SK-N-SH (cell line): ENCODE measurements at regions not wholly inside any gene's neighbourhood (a gene's known extent, or its start where the extent isn't known, plus 50 kb on each side); places are given as distances from the start of the nearest gene placed in this dataset.

ENCODE experiments used
- CTCF ChIA-PET: fragments of 300-600, 350-600 bp; formaldehyde crosslinking; extraction: SDS; loops from one replicate; lab custom pipeline; 2021; lab: Yijun Ruan, JAX
- POLR2A ChIA-PET: fragments of 350-600 bp; sonication (Branson Sonifier 250); formaldehyde crosslinking; extraction: SDS; loops from one replicate; lab custom pipeline; 2020; ENCODE audit warnings: antibody characterized with exemption, inconsistent platforms; lab: Yijun Ruan, JAX
- DNase-seq: peaks from one replicate; pipeline ENCODE4 v3.0.0; 2012
- H2AFZ ChIP-seq: fragments of 200-600 bp; sonication (generic); 2 replicates; pipeline ENCODE4 v1.8.1; 2016; ENCODE audit warnings: antibody characterized with exemption, mild to moderate bottlenecking, low read depth
- H3F3A ChIP-seq: fragments of 200-600 bp; sonication (generic); replicated peaks from 2 replicates; pipeline ENCODE3; 2016; ENCODE audit warnings: antibody characterized with exemption, mild to moderate bottlenecking; ENCODE audit not compliant: insufficient read depth
- H3K27ac ChIP-seq, 2 experiments: fragments of 200-500 bp in 1 of 2; fragments of 200-600 bp in 1 of 2; sonication (Bioruptor generic) in 1 of 2; sonication (generic), shearing (Covaris generic) in 1 of 2; 2 replicates each; pipeline versions ENCODE4 v1.5.1 to v1.6.1; 2014 to 2016; ENCODE audit warnings: low read depth in 2 of 2, inconsistent platforms in 1 of 2, low read length in 1 of 2, mild to moderate bottlenecking in 1 of 2, mixed read lengths in 1 of 2
- H3K27me3 ChIP-seq: fragments of 200-600 bp; sonication (generic), shearing (Covaris generic); 2 replicates; pipeline ENCODE4 v1.6.1; 2016; ENCODE audit warnings: mixed run types; ENCODE audit not compliant: insufficient read depth
- H3K36me3 ChIP-seq, 2 experiments: fragments of 200-500 bp in 1 of 2; fragments of 200-600 bp in 1 of 2; sonication (Bioruptor generic) in 1 of 2; sonication (generic) in 1 of 2; replicated peaks in 1 of 2; 2 replicates each; pipeline versions ENCODE3 to v1.5.1; 2014 to 2016; ENCODE audit warnings: low read length in 1 of 2, mild to moderate bottlenecking in 1 of 2; ENCODE audit not compliant: insufficient read depth in 2 of 2, control insufficient read depth in 1 of 2
- H3K4me1 ChIP-seq, 2 experiments: fragments of 200-500 bp in 1 of 2; fragments of 200-600 bp in 1 of 2; sonication (Bioruptor generic) in 1 of 2; sonication (generic), shearing (Covaris generic) in 1 of 2; 2 replicates each; pipeline versions ENCODE4 v1.5.1 to v1.6.1; 2014 to 2016; ENCODE audit warnings: low read depth in 1 of 2, low read length in 1 of 2, mixed run types in 1 of 2; ENCODE audit not compliant: insufficient read depth in 2 of 2, control insufficient read depth in 1 of 2
- H3K4me2 ChIP-seq: fragments of 200-600 bp; sonication (generic), shearing (Covaris generic); 2 replicates; pipeline ENCODE4 v1.6.1; 2017; ENCODE audit warnings: mixed run types
- H3K4me3 ChIP-seq, 2 experiments: fragments of 200-500 bp in 1 of 2; fragments of 200-600 bp in 1 of 2; sonication (Bioruptor generic) in 1 of 2; sonication (generic), shearing (Covaris generic) in 1 of 2; 2 replicates each; pipeline versions ENCODE4 v1.5.1 to v1.8.1; 2014 to 2016; ENCODE audit warnings: low read depth in 2 of 2, inconsistent platforms in 1 of 2, low read length in 1 of 2, mild to moderate bottlenecking in 1 of 2, mixed read lengths in 1 of 2, moderate library complexity in 1 of 2
- H3K79me2 ChIP-seq: fragments of 200-600 bp; sonication (generic); 2 replicates; pipeline ENCODE4 v1.8.1; 2017; ENCODE audit warnings: mild to moderate bottlenecking; ENCODE audit not compliant: insufficient read depth
- H3K9ac ChIP-seq: fragments of 200-600 bp; sonication (generic); 2 replicates; pipeline ENCODE4 v1.6.1; 2017; ENCODE audit warnings: mixed run types
- H3K9me2 ChIP-seq: fragments of 200-600 bp; sonication (generic); 2 replicates; pipeline ENCODE4 v1.6.1; 2017; ENCODE audit warnings: mixed run types
- H3K9me3 ChIP-seq: fragments of 200-600 bp; sonication (generic); 2 replicates; pipeline ENCODE4 v1.6.1; 2017; ENCODE audit warnings: mixed run types, mild to moderate bottlenecking, moderate library complexity
- H4K20me1 ChIP-seq: fragments of 200-600 bp; sonication (generic); 2 replicates; pipeline ENCODE4 v1.6.1; 2017; ENCODE audit warnings: mild to moderate bottlenecking, mixed run types; ENCODE audit not compliant: insufficient read depth
- CHD2 ChIP-seq: fragments of 150-350 bp; IDR thresholded peaks from 2 replicates; pipeline ENCODE4 v1.6.1; 2018; ENCODE audit warnings: low read length; ENCODE audit not compliant: partially characterized antibody
- EP300 ChIP-seq, 2 experiments: IDR thresholded peaks; 2 replicates each; pipeline versions ENCODE4 v1.4.0 to v1.6.1; 2012; ENCODE audit warnings: borderline replicate concordance in 1 of 2, low read depth in 1 of 2, low read length in 1 of 2
- FOXJ3 ChIP-seq: sonication (generic); formaldehyde crosslinking; IDR thresholded peaks from 2 replicates; pipeline ENCODE4 v1.5.1; 2020; ENCODE audit warnings: mild to moderate bottlenecking, missing genetic modification reagents
- GATA2 ChIP-seq: sonication (generic); formaldehyde crosslinking; IDR thresholded peaks from 2 replicates; pipeline ENCODE4 v1.5.0; 2020; ENCODE audit warnings: mild to moderate bottlenecking, missing genetic modification reagents
- MEF2A ChIP-seq: IDR thresholded peaks from 2 replicates; pipeline ENCODE4 v1.4.0; 2012; ENCODE audit warnings: low read depth, borderline replicate concordance
- MXI1 ChIP-seq: IDR thresholded peaks from 2 replicates; pipeline ENCODE4 v1.6.1; 2012; ENCODE audit warnings: mild to moderate bottlenecking, low read depth, low read length, improper control_type of control experiment
- NRF1 ChIP-seq: IDR thresholded peaks from 2 replicates; pipeline ENCODE4 v1.6.1; 2012; ENCODE audit warnings: low read depth, mild to moderate bottlenecking, low read length
- RAD21 ChIP-seq: IDR thresholded peaks from 2 replicates; pipeline ENCODE4 v1.6.1; 2012; ENCODE audit warnings: mild to moderate bottlenecking, low read length
- TAF1 ChIP-seq: IDR thresholded peaks from 2 replicates; pipeline ENCODE4 v1.6.1; 2012; ENCODE audit warnings: low read depth, mild to moderate bottlenecking, low read length, moderate library complexity, borderline replicate concordance
- TEAD4 ChIP-seq: IDR thresholded peaks from 2 replicates; pipeline ENCODE4 v1.4.0; 2012; ENCODE audit warnings: mild to moderate bottlenecking, borderline replicate concordance; ENCODE audit not compliant: insufficient read depth
- WGBS: methylation state at CpG from one replicate; pipeline ENCODE4 v1.1.6; 2017; ENCODE audit warnings: low lambda C conversion rate; 5-methylcytosine and 5-hydroxymethylcytosine counted together
- TF ChIP-seq, protein P1 (sequence below): IDR thresholded peaks from 2 replicates; pipeline ENCODE4 v1.4.0; 2012; ENCODE audit warnings: low read depth
- TF ChIP-seq, protein P2 (sequence below): IDR thresholded peaks from 2 replicates; pipeline ENCODE4; 2012
- TF ChIP-seq, protein P3 (sequence below): IDR thresholded peaks from 2 replicates; pipeline ENCODE4 v1.4.0; 2012; ENCODE audit warnings: low read depth, borderline replicate concordance
- TF ChIP-seq, protein P4 (sequence below): fragments of 200-600 bp; sonication (generic); IDR thresholded peaks from 2 replicates; pipeline ENCODE4 v1.6.1; 2017; ENCODE audit warnings: antibody characterized with exemption, mild to moderate bottlenecking, moderate library complexity

DNA sequence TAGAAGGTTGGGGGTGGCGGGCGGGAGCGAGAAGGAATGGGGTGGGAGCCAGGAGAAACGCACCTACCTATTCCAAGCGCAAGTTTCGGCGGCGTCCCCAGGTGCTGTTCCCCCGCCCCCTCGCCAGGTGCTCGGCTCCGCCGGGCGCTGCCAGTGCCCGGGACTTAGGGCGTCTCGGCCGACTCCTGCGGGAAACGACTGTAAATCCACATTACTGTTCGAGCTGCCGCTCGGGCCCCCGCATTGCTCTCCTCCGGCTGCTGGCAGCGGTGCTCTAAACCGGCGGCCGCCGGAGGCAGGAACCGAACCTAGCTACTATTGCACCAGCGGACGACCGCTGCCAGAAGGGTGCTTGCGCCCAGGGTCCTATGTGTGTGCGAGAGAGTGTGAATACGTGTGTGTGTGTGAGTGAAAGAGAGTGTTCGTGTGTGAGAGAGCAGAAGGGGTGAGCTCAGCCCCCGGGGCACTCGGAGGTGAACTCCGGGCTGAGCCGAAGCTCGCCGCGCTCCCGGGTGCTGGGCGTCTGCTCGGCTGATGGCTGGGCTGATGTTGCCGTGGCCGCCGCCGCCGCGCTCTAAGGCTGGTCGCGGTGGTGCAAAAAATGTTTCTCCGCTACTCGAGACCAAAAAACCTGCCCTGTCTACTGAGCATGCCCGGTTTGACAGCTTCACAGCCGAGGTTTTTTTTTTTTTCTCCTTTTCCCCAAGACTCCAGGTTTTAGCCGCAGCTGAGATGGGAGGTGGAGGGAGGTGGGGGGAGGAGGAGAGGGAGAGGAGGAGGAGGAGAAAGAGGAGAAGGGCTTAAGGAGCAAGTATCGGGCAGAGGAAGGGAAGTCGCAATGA, 115.7 kb upstream of the TEX13C start:
- POLR2A ChIA-PET: interaction anchor here (0.6 kb wide), 1 partner anchor 38 kb away, joined by 3 read pairs; no protein-coding TSS in a partner anchor
- H3K4me3 ChIP-seq: peak overlapping the region in 1 of 2 experiments; percentile 9; a peak in 1 of 4 replicates
- CTCF ChIA-PET: no interaction called here

DNA sequence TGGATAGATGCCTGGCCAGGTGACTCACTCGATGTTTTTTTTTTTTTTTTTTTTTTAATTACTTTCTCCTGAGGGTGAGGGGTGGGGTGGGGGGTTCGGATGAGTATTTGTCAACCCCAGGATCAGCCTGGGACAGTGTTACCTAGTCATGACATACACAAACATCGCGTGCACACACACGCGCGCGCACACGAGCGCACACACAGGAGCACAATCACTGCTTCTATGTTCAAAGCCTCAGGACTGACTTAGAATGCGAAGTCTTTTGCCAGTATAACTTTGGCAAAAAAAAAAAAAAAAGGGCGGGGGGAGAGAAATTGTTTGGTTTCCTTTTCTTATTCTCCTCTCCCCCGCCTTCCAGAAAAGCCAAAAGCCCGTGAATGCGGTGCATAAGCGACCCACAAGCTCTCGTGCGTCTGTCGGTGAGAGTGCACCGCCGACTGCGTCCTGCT, 115.0 kb upstream of the TEX13C start:
- no peak overlapping the region for H3K27ac ChIP-seq
- H3K36me3 ChIP-seq: no peaks in the 10 kb centered on the region
- H3K79me2 ChIP-seq: no peaks in the 10 kb centered on the region
- DNase-seq: peak; percentile 2
- peak overlapping the region in 1 of 2 experiments; percentile 48; a peak in 3 of 4 replicates for H3K4me3 ChIP-seq
- WGBS: 24% methylated on average over 19 of the region's 22 CpGs
- H3K4me1 ChIP-seq: no peaks in the 10 kb centered on the region; a peak in 1 of 4 replicates
- H3F3A ChIP-seq: no peaks in the 10 kb centered on the region
- ChIA-PET POLR2A (no interaction called here), CTCF (no interaction called here)
- H3K9me3 ChIP-seq: no peaks in the 10 kb centered on the region
- peaks cover 33% of the 10 kb centered on the region for H3K27me3 ChIP-seq
- H2AFZ ChIP-seq: no peak overlapping the region
- H4K20me1 ChIP-seq: no peaks in the 10 kb centered on the region
- no peaks in the 10 kb centered on the region for H3K9me2 ChIP-seq
- TF ChIP-seq CHD2 (no peak), TAF1 (no peak), MEF2A (no peak), NRF1 (no peak), TEAD4 (no peak), FOXJ3 (no peak), MXI1 (no peak), EP300 (IDR thresholded peaks at IDR 0.05; ENCODE audit: borderline replicate concordance in 1 of 2, low read depth in 1 of 2, low read length in 1 of 2) (no peak)
- TF ChIP-seq, protein P1, sequence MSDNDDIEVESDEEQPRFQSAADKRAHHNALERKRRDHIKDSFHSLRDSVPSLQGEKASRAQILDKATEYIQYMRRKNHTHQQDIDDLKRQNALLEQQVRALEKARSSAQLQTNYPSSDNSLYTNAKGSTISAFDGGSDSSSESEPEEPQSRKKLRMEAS: no peak
- TF ChIP-seq, protein P2, sequence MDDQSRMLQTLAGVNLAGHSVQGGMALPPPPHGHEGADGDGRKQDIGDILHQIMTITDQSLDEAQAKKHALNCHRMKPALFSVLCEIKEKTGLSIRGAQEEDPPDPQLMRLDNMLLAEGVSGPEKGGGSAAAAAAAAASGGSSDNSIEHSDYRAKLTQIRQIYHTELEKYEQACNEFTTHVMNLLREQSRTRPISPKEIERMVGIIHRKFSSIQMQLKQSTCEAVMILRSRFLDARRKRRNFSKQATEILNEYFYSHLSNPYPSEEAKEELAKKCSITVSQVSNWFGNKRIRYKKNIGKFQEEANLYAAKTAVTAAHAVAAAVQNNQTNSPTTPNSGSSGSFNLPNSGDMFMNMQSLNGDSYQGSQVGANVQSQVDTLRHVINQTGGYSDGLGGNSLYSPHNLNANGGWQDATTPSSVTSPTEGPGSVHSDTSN: no peak
- peak overlapping the region; percentile 70; the same call in 1 of the 2 replicates for H3K4me2 ChIP-seq
- H3K9ac ChIP-seq: no peak overlapping the region

More for the DNA sequence above, 115.7 kb upstream of the TEX13C start:
- no peaks in the 10 kb centered on the region for H3K79me2 ChIP-seq
- no peak overlapping the region for H3K9ac ChIP-seq
- H3K9me3 ChIP-seq: no peaks in the 10 kb centered on the region
- no peak for TF ChIP-seq GATA2 (CRISPR knock-in tag)
- TF ChIP-seq, protein P3, sequence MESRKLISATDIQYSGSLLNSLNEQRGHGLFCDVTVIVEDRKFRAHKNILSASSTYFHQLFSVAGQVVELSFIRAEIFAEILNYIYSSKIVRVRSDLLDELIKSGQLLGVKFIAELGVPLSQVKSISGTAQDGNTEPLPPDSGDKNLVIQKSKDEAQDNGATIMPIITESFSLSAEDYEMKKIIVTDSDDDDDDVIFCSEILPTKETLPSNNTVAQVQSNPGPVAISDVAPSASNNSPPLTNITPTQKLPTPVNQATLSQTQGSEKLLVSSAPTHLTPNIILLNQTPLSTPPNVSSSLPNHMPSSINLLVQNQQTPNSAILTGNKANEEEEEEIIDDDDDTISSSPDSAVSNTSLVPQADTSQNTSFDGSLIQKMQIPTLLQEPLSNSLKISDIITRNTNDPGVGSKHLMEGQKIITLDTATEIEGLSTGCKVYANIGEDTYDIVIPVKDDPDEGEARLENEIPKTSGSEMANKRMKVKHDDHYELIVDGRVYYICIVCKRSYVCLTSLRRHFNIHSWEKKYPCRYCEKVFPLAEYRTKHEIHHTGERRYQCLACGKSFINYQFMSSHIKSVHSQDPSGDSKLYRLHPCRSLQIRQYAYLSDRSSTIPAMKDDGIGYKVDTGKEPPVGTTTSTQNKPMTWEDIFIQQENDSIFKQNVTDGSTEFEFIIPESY: no peak
- TF ChIP-seq, protein P4, sequence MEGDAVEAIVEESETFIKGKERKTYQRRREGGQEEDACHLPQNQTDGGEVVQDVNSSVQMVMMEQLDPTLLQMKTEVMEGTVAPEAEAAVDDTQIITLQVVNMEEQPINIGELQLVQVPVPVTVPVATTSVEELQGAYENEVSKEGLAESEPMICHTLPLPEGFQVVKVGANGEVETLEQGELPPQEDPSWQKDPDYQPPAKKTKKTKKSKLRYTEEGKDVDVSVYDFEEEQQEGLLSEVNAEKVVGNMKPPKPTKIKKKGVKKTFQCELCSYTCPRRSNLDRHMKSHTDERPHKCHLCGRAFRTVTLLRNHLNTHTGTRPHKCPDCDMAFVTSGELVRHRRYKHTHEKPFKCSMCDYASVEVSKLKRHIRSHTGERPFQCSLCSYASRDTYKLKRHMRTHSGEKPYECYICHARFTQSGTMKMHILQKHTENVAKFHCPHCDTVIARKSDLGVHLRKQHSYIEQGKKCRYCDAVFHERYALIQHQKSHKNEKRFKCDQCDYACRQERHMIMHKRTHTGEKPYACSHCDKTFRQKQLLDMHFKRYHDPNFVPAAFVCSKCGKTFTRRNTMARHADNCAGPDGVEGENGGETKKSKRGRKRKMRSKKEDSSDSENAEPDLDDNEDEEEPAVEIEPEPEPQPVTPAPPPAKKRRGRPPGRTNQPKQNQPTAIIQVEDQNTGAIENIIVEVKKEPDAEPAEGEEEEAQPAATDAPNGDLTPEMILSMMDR: no peak
- no peak for TF ChIP-seq RAD21
- peak overlapping the region; percentile 69 for H3K4me2 ChIP-seq
- peaks cover 33% of the 10 kb centered on the region for H3K27me3 ChIP-seq
- H2AFZ ChIP-seq: no peak overlapping the region
- DNase-seq: peak; percentile 27
- H3F3A ChIP-seq: no peaks in the 10 kb centered on the region
- WGBS: 8% methylated on average over 31 of the region's 63 CpGs
- H4K20me1 ChIP-seq: no peaks in the 10 kb centered on the region
- no peaks in the 10 kb centered on the region for H3K9me2 ChIP-seq
- no peaks in the 10 kb centered on the region; a peak in 1 of 4 replicates for H3K4me1 ChIP-seq
- H3K27ac ChIP-seq: no peak overlapping the region
- H3K36me3 ChIP-seq: no peaks in the 10 kb centered on the region
